Adrenal gland (tissue), 9 donors: ENCODE measurements at regions not wholly inside any gene's neighbourhood (a gene's known extent, or its start where the extent isn't known, plus 50 kb on each side); places are given as distances from the start of the nearest gene placed in this dataset.

Source experiments
- DNase-seq, 7 donors: peaks; one replicate each; pipeline ENCODE4 v3.0.0-alpha.2; 2019 to 2020
- H3K27ac ChIP-seq, 5 donors: fragments of 200-600 bp; sonication (generic) in 4 of 5; 1 replicate in 3 of 5; 2 replicates in 2 of 5; pipeline versions ENCODE4 v1.5.1 to v1.8.0; 2016 to 2020; ENCODE audit warnings: mild to moderate bottlenecking in 1 of 5
- H3K27me3 ChIP-seq: fragments of 200-600 bp; 2 replicates; pipeline ENCODE4 v1.8.0; 2021
- H3K36me3 ChIP-seq, 2 donors: fragments of 200-600 bp; replicated peaks in 1 of 2; 1 replicate in 1 of 2; 2 replicates in 1 of 2; pipeline versions ENCODE4 v1.5.1 to v1.8.0; 2018 to 2022
- H3K4me1 ChIP-seq, 2 donors: fragments of 200-600 bp; replicated peaks in 1 of 2; 1 replicate in 1 of 2; 2 replicates in 1 of 2; pipeline versions ENCODE4 v1.5.1 to v1.8.0; 2018 to 2021
- H3K4me3 ChIP-seq, 4 donors: fragments of 200-600 bp; sonication (generic) in 3 of 4; one replicate each; pipeline ENCODE4 v1.5.1; 2016 to 2018
- H3K9me3 ChIP-seq, 3 donors: fragments of 200-600 bp; sonication (generic) in 1 of 3; replicated peaks in 1 of 3; 1 replicate in 2 of 3; 2 replicates in 1 of 3; pipeline versions ENCODE4 v1.5.1 to v1.8.0; 2016 to 2021
- CTCF ChIP-seq, 6 experiments: fragments of 450-650 bp in 4 of 6; fragments of 200-600 bp in 2 of 6; sonication (generic) in 1 of 6; IDR thresholded peaks; 1 replicate in 5 of 6; 2 replicates in 1 of 6; pipeline versions ENCODE4 v1.5.1 to v1.8.0; 2016 to 2021; ENCODE audit warnings: antibody characterized with exemption in 6 of 6, mild to moderate bottlenecking in 2 of 6, moderate library complexity in 1 of 6
- POLR2A ChIP-seq, 2 donors: fragments of 450-650 bp; IDR thresholded peaks; one replicate each; pipeline ENCODE4 v1.6.1; 2017; ENCODE audit warnings: antibody characterized with exemption in 2 of 2, mild to moderate bottlenecking in 2 of 2, moderate library complexity in 1 of 2
- WGBS, 4 donors: extraction: QIAGEN DNeasy Blood & Tissue Kit in 2 of 4; methylation state at CpG; one replicate each; pipeline versions ENCODE4 v1.1.5 to v1.1.7; 2013 to 2017; 5-methylcytosine and 5-hydroxymethylcytosine counted together
- intact Hi-C, 2 donors: fragments of 100-400 bp; cut with DNase I; formaldehyde crosslinking; loops; one replicate each; pipeline versions ENCODE4 v1.14.1 to v1.15.0; 2022 to 2023
- donor health status: healthy with polysubstance abuse.
- donor health status: Bipolar disorder and iron deficiency.
- donor health status: DM: yes; HTN: yes; CAD: no.
- donor health status: DM: no; HTN: no; CAD: no.
- donor health status: DM: no; HTN: no; CAD: no.

- WGBS, 4 donors = 60 to 86% (median 82%) methylated on average over 4 of the region's 4 CpGs
- Histone ChIP-seq H3K4me1 (no peaks in the 10 kb centered on the region), H3K27me3 (no peaks in the 10 kb centered on the region), H3K27ac (no peak overlapping the region), H3K4me3 (no peak overlapping the region), H3K36me3 (no peaks in the 10 kb centered on the region), H3K9me3 (no peaks in the 10 kb centered on the region)
- intact Hi-C loops = no loop called here
- TF ChIP-seq CTCF (IDR thresholded peaks at IDR 0.05) = no peak
- no peak for DNase-seq
Measured at GRCh38 chr5:4924577-4924976, 215.6 kb upstream of the ADAMTS16 start.

- DNase-seq = no peak
- no peaks in the 10 kb centered on the region for H3K4me1 ChIP-seq
- H3K9me3 ChIP-seq = no peaks in the 10 kb centered on the region
- no peak overlapping the region for H3K27ac ChIP-seq
- no peaks in the 10 kb centered on the region for H3K27me3 ChIP-seq
- intact Hi-C loops = no loop called here
- no peaks in the 10 kb centered on the region for H3K36me3 ChIP-seq
- 53 to 75% (median 66%) methylated on average over 1 to 2 of the region's 2 CpGs for WGBS, 4 donors
- no peak overlapping the region for H3K4me3 ChIP-seq
- TF ChIP-seq POLR2A (IDR thresholded peaks at IDR 0.05) (no peak), CTCF (IDR thresholded peaks at IDR 0.05) (no peak)
Measured at GRCh38 chr5:4927097-4927496, 213.0 kb upstream of the ADAMTS16 start.

- TF ChIP-seq CTCF (IDR thresholded peaks at IDR 0.05) (no peak), POLR2A (IDR thresholded peaks at IDR 0.05) (no peak)
- WGBS, 4 donors = 83 to 88% (median 85%) methylated on average over 5 of the region's 5 CpGs
- intact Hi-C loops = no loop called here
- no peak overlapping the region for H3K27ac ChIP-seq
- H3K36me3 ChIP-seq = no peaks in the 10 kb centered on the region
- H3K4me3 ChIP-seq = no peak overlapping the region
- no peaks in the 10 kb centered on the region for H3K4me1 ChIP-seq
- DNase-seq = no peak
- H3K27me3 ChIP-seq = no peaks in the 10 kb centered on the region
- no peaks in the 10 kb centered on the region for H3K9me3 ChIP-seq
Measured at GRCh38 chr5:4928409-4928808, 211.7 kb upstream of the ADAMTS16 start.

- intact Hi-C loops = no loop called here
- Histone ChIP-seq H3K9me3 (no peaks in the 10 kb centered on the region), H3K36me3 (no peaks in the 10 kb centered on the region), H3K4me1 (no peaks in the 10 kb centered on the region), H3K27ac (no peak overlapping the region), H3K4me3 (no peak overlapping the region), H3K27me3 (no peaks in the 10 kb centered on the region)
- WGBS, 4 donors = 71 to 77% (median 73%) methylated on average over 10 to 11 of the region's 11 CpGs
- no peak for DNase-seq
- TF ChIP-seq POLR2A (IDR thresholded peaks at IDR 0.05) = no peak
- TF ChIP-seq CTCF (IDR thresholded peaks at IDR 0.05) = no peak
Measured at GRCh38 chr5:4929092-4929655, 211.0 kb upstream of the ADAMTS16 start.
